HCT116 (cell line): ENCODE measurements at regions not wholly inside any gene's neighbourhood (a gene's known extent, or its start where the extent isn't known, plus 50 kb on each side); places are given as distances from the start of the nearest gene placed in this dataset.

Experiments
- ATAC-seq: fragments of 200-7000 bp; cut with Tn5 transposase; 2 replicates; pipeline ENCODE4 v1.9.1; 2020; ENCODE audit warnings: mild to moderate bottlenecking, moderate library complexity
- BruUV-seq: library from RNA; stranded (reverse); fragments of 400-500 nt; replicated peaks from 2 replicates; lab custom pipeline; 2021; lab: Mats Ljungman, UMichigan
- CTCF ChIA-PET: fragments of 300-600 bp; sonication (Branson Sonifier 250); formaldehyde crosslinking; loops from one replicate; lab custom pipeline; 2021; ENCODE audit warnings: antibody characterized with exemption; lab: Charles Lee
- POLR2A ChIA-PET: fragments of 300-600, 350-600 bp; sonication (Branson Sonifier 250); formaldehyde crosslinking; loops from one replicate; lab custom pipeline; 2021; ENCODE audit warnings: antibody characterized with exemption; lab: Charles Lee
- RAD21 ChIA-PET, 2 experiments: fragments of 300-600 bp; sonication (Branson Sonifier 250); formaldehyde crosslinking; loops; one replicate each; lab custom pipeline; 2023; ENCODE audit warnings: low total read pairs in 2 of 2; ENCODE audit not compliant: uncharacterized antibody in 2 of 2, unreplicated experiment in 2 of 2, low non-redundant PET in 1 of 2; lab: Charles Lee
- DNase-seq: peaks from one replicate; pipeline ENCODE4 v3.0.0-alpha.2; 2010; ENCODE audit warnings: low read depth, low spot score
- H2AFZ ChIP-seq: fragments of 200-600 bp; shearing (Covaris generic), sonication (generic); 2 replicates; pipeline ENCODE4 v1.6.1; 2017; ENCODE audit warnings: low read depth, mixed run types, mixed read lengths, antibody characterized with exemption, low read length; ENCODE audit not compliant: poor library complexity, severe bottlenecking
- H3K27ac ChIP-seq: 2 replicates; pipeline ENCODE4 v1.5.1; 2012; ENCODE audit warnings: low read depth, low read length
- H3K27me3 ChIP-seq: fragments of 200-600 bp; sonication (generic); 2 replicates; pipeline ENCODE4 v1.6.1; 2016; ENCODE audit warnings: mixed run types, low read length, mixed read lengths; ENCODE audit not compliant: insufficient read depth
- H3K36me3 ChIP-seq, 2 experiments: fragments of 200-500 bp in 1 of 2; fragments of 200-600 bp in 1 of 2; sonication (Bioruptor generic) in 1 of 2; sonication (generic) in 1 of 2; 2 replicates each; pipeline versions ENCODE4 v1.5.1 to v1.6.1; 2014 to 2016; ENCODE audit warnings: low read length in 2 of 2, inconsistent platforms in 1 of 2, mixed read lengths in 1 of 2, mixed run types in 1 of 2; ENCODE audit not compliant: insufficient read depth in 2 of 2, control insufficient read depth in 1 of 2
- H3K4me1 ChIP-seq, 2 experiments: fragments of 200-600 bp in 1 of 2; sonication (generic) in 1 of 2; 2 replicates each; pipeline versions ENCODE4 v1.5.1 to v1.6.1; 2012 to 2017; ENCODE audit warnings: low read length in 2 of 2, inconsistent platforms in 1 of 2, mild to moderate bottlenecking in 1 of 2, mixed read lengths in 1 of 2, mixed run types in 1 of 2, moderate library complexity in 1 of 2; ENCODE audit not compliant: insufficient read depth in 2 of 2, control insufficient read depth in 1 of 2
- H3K4me2 ChIP-seq: fragments of 200-600 bp; sonication (generic); 2 replicates; pipeline ENCODE4 v1.6.1; 2017; ENCODE audit warnings: mixed run types, low read length, mixed read lengths
- H3K4me3 ChIP-seq, 2 experiments: fragments of 200-600 bp in 1 of 2; sonication (generic) in 1 of 2; replicated peaks in 1 of 2; 2 replicates each; pipeline ENCODE4 v1.5.1; 2011 to 2016; ENCODE audit warnings: low read length in 2 of 2, control low read depth in 1 of 2, low read depth in 1 of 2, mild to moderate bottlenecking in 1 of 2, mixed read lengths in 1 of 2, mixed run types in 1 of 2
- H3K79me2 ChIP-seq: fragments of 200-600 bp; sonication (generic); 2 replicates; pipeline ENCODE4 v1.6.1; 2017; ENCODE audit warnings: mild to moderate bottlenecking, mixed run types, low read length, moderate library complexity, mixed read lengths; ENCODE audit not compliant: insufficient read depth
- H3K9ac ChIP-seq: fragments of 200-600 bp; sonication (generic); 2 replicates; pipeline ENCODE4 v1.6.1; 2016; ENCODE audit warnings: low read length, mixed read lengths
- H3K9me2 ChIP-seq: fragments of 200-600 bp; sonication (generic), shearing (Covaris generic); 2 replicates; pipeline ENCODE4 v1.6.1; 2017; ENCODE audit warnings: mixed run types, mild to moderate bottlenecking, moderate library complexity; ENCODE audit not compliant: insufficient read depth
- H3K9me3 ChIP-seq, 2 experiments: fragments of 200-500 bp in 1 of 2; fragments of 200-600 bp in 1 of 2; sonication (Bioruptor generic) in 1 of 2; sonication (generic) in 1 of 2; 2 replicates each; pipeline ENCODE4 v1.6.1; 2014 to 2017; ENCODE audit warnings: low read length in 2 of 2, mixed read lengths in 2 of 2, inconsistent platforms in 1 of 2, low read depth in 1 of 2, mild to moderate bottlenecking in 1 of 2, mixed run types in 1 of 2, moderate library complexity in 1 of 2; ENCODE audit not compliant: control insufficient read depth in 1 of 2, insufficient read depth in 1 of 2
- H4K20me1 ChIP-seq: fragments of 200-600 bp; sonication (generic), shearing (Covaris generic); 2 replicates; pipeline ENCODE4 v1.6.1; 2017; ENCODE audit warnings: mixed run types, mild to moderate bottlenecking, moderate library complexity; ENCODE audit not compliant: insufficient read depth
- CTCF ChIP-seq, 3 experiments: fragments of 200-600 bp in 1 of 3; sonication (generic) in 1 of 3; IDR thresholded peaks in 2 of 3; conservative IDR thresholded peaks in 1 of 3; 2 replicates each; pipeline ENCODE4 v1.5.1; 2012 to 2017; ENCODE audit warnings: low read depth in 2 of 3, low read length in 2 of 3, antibody characterized with exemption in 1 of 3, borderline replicate concordance in 1 of 3, control low read depth in 1 of 3, mild to moderate bottlenecking in 1 of 3, mixed read lengths in 1 of 3, mixed run types in 1 of 3, moderate library complexity in 1 of 3; ENCODE audit not compliant: insufficient read depth in 1 of 3
- EZH2 ChIP-seq: fragments of 200-600 bp; sonication (generic); IDR thresholded peaks from 2 replicates; pipeline ENCODE4 v1.6.1; 2017; ENCODE audit warnings: antibody characterized with exemption, mixed run types
- FOSL1 ChIP-seq: IDR thresholded peaks from 2 replicates; pipeline ENCODE4 v1.6.1; 2012; ENCODE audit warnings: low read depth
- JUND ChIP-seq: IDR thresholded peaks from 2 replicates; pipeline ENCODE4 v1.6.1; 2012
- RAD21 ChIP-seq: IDR thresholded peaks from 2 replicates; pipeline ENCODE4 v1.6.1; 2012; ENCODE audit warnings: low read depth, mild to moderate bottlenecking
- SIN3A ChIP-seq: IDR thresholded peaks from 2 replicates; pipeline ENCODE4 v1.6.1; 2012; ENCODE audit warnings: low read depth
- SP1 ChIP-seq: IDR thresholded peaks from 2 replicates; pipeline ENCODE4 v1.6.1; 2012; ENCODE audit warnings: low read depth
- SRF ChIP-seq: IDR thresholded peaks from 2 replicates; pipeline ENCODE4 v1.6.1; 2012; ENCODE audit warnings: low read depth
- TCF7L2 ChIP-seq: IDR thresholded peaks from 2 replicates; pipeline ENCODE4 v1.7.0; 2011; ENCODE audit warnings: borderline replicate concordance, inconsistent platforms; ENCODE audit not compliant: insufficient read depth, insufficient read length; ENCODE audit errors: extremely low read depth
- ZBTB33 ChIP-seq: IDR thresholded peaks from 2 replicates; pipeline ENCODE4 v1.6.1; 2011; ENCODE audit warnings: mild to moderate bottlenecking, low read length, moderate library complexity; ENCODE audit not compliant: insufficient replicate concordance; ENCODE audit errors: extremely low read depth
- ZFX ChIP-seq: fragments of 450-650 bp; IDR thresholded peaks from 2 replicates; pipeline ENCODE4 v1.6.1; 2017
- intact Hi-C: fragments of 100-400 bp; cut with micrococcal nuclease; formaldehyde crosslinking; loops from 2 replicates; pipeline ENCODE4 v1.10.0; 2022

GRCh38 chrX:87337267-87337666 is 180.3 kb upstream of the KLHL4 start:
- Histone ChIP-seq H3K4me1 (no peaks in the 10 kb centered on the region), H3K4me3 (no peak overlapping the region), H4K20me1 (no peaks in the 10 kb centered on the region), H3K9me2 (no peaks in the 10 kb centered on the region), H3K4me2 (no peak overlapping the region), H3K36me3 (no peaks in the 10 kb centered on the region), H3K9me3 (no peaks in the 10 kb centered on the region), H3K27me3 (no peaks in the 10 kb centered on the region), H2AFZ (no peak overlapping the region), H3K79me2 (no peaks in the 10 kb centered on the region), H3K27ac (no peak overlapping the region), H3K9ac (no peak overlapping the region)
- BruUV-seq: no TSS peak
- ChIA-PET RAD21 (no interaction called here), CTCF (no interaction called here), POLR2A (no interaction called here)
- no peak for TF ChIP-seq RAD21
- no peak for TF ChIP-seq CTCF (IDR thresholded peaks at IDR 0.05 in 2 of 3, conservative IDR thresholded peaks at IDR 0.05 in 1 of 3; ENCODE audit: borderline replicate concordance in 1 of 3, insufficient read depth in 1 of 3, low read depth in 2 of 3, low read length in 2 of 3)
- no peak for TF ChIP-seq SIN3A
- intact Hi-C loops: no loop called here
- no peak for ATAC-seq
- DNase-seq: no peak

GRCh38 chrX:87338510-87338909 is 179.1 kb upstream of the KLHL4 start:
- Histone ChIP-seq H4K20me1 (no peaks in the 10 kb centered on the region), H3K4me3 (no peak overlapping the region), H3K36me3 (no peaks in the 10 kb centered on the region), H3K9me2 (no peaks in the 10 kb centered on the region), H3K4me2 (no peak overlapping the region), H3K27me3 (no peaks in the 10 kb centered on the region), H3K9me3 (no peaks in the 10 kb centered on the region), H3K79me2 (no peaks in the 10 kb centered on the region), H2AFZ (no peak overlapping the region), H3K4me1 (no peaks in the 10 kb centered on the region), H3K27ac (no peak overlapping the region), H3K9ac (no peak overlapping the region)
- ATAC-seq (no peak), DNase-seq (no peak)
- POLR2A ChIA-PET: no interaction called here
- TF ChIP-seq TCF7L2 (no peak), SRF (no peak), ZBTB33 (no peak), SP1 (no peak), ZFX (no peak), FOSL1 (no peak), JUND (no peak), EZH2 (no peak)
- RAD21 ChIA-PET: no interaction called here
- intact Hi-C loops: no loop called here
- CTCF ChIA-PET: no interaction called here
- no TSS peak for BruUV-seq
